GM19239 (cell line): ENCODE measurements at regions not wholly inside any gene's neighbourhood (a gene's known extent, or its start where the extent isn't known, plus 50 kb on each side); places are given as distances from the start of the nearest gene placed in this dataset.
"Not testable (repeated sequence)": the region's sequence is repeated elsewhere in the genome, so short reads cannot be mapped to it uniquely, and the experiment has no call there.

Experiments used
- DNase-seq: peaks from one replicate; pipeline ENCODE4 v3.0.0; 2011; ENCODE audit warnings: low spot score; ENCODE audit not compliant: insufficient read length
- FAIRE-seq: peaks from 2 replicates; lab custom pipeline; 2011; peaks lifted over from hg19 to GRCh38; lab: Jason Lieb, UNC

DNA sequence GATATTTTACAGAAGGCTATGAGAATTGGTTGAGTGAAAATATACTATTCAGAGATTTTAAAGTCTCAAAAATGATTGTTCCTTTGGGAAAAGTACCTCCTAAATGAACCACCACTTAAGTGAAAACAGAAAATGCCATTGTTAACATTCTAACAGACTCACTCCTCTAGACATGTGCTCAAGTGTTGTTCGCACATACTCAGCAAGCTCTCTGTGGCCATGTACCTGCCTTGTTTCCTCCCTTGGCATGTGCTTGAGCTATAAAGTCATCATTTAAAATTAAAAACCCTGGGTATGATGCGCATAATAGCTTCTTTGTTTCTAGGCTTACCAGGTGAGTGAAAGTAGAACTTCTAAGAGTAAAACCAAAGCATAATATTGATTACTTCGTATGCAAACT is 343.2 kb upstream of the VRK2 start:
- no peak for DNase-seq
- FAIRE-seq: no peak

DNA sequence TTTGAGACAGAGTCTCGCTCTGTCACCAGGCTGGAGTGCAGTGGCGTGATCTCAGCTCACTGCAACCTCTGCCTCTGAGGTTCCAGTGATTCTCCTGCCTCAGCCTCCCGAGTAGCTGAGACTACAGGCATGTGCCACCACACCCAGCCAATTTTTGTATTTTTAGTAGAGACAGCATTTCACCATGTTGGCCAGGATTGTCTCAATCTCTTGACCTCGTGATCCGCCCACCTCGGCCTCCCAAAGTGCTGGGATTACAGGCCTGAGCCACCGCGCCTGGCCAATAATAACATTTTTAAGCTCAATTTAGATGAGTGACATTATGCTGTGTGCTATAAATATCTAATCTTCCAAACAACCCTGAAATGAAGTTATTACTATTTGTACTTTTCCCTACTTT is 338.8 kb upstream of the VRK2 start:
- not testable (repeated sequence) for DNase-seq, FAIRE-seq

DNA sequence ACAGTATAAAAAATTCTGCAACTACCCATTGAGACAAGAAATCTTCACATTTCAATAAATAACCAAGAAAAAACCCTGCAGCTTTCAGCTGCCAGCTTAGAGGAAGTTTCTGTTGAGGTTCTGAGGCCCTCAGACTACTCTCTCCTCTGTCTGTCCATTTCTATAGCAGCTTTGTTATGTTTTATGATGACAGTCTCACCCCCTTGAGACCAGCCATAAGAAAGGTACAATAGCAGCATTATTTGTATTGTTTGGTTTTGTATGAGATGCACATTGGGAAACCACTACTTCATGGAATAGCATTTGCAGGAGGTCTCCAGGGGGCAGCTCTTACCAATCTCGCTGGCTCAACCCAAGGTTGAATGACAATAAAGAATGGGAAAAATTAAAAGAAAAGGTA is 334.6 kb upstream of the VRK2 start:
- FAIRE-seq: no peak

DNA sequence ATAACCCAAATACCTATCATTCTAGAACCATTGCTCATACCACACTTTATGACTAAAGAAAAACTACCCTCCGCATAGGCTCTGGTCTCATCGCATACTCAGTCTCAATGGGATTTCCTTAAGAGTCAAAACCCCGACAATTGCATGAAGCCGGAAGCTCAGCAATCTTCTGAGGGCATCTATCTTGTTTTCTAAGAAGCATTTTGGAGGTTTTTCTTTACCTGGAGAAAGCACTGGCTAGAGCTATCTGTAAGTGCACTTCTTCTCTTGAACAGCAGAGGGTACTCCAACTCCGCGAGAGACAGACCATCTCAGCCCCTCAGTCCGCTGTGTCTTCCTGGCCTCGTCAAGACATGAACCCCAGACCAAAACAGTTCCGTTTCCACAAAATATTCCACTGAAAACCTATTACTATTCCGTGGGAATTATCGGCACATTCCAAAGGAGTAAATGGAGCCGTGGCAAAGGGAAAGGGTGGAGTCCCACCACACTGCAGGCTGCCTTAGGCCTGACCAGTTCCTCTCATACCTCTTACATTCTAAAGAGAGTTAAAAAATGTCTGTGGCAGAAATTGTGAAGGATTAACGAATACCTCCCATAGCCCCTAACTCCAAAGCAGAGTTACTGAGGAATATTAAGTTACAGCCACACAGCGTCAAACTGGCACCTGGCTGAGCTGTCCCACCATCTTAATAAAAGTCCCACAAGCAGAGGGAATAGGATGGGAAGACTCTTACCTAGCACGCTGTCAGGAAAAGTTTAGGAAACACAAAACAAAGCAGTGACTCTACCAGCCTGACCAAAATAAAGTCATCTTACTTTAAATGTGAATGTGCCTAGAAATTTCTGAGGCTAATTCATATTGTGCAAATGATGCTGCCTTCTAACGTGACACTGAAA is 325.6 kb upstream of the VRK2 start:
- FAIRE-seq: peak; percentile 92
- peak; percentile 28 for DNase-seq

More for the DNA sequence above, 334.6 kb upstream of the VRK2 start:
- DNase-seq: no peak

DNA sequence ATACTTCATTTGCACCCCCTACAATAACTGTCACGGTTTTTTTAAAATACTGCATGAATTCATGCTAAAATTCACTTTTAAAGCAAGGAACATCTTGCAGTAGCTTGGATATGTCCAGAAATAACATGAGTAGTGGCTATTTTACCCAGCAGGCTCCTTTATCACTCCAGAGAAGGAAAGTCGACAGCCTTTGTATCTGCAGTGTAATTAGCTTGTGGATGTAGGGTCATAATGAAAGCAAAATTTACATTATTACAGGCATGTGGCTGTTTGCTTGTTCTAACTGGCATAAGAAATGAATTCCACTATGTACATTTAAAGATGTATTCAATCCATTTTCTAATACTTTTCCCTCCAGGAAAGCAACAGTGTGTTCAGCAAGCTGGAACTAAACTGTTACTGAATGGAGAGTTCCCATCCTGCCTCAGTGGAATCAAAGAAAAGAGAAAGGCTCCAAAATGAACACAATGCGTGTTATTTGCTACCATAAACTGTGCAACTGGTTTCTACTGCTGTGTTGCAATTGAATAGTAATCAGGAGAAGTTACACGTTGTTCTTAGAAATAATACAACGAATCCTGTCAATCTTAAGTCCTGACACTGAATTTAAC is 321.2 kb upstream of the VRK2 start:
- FAIRE-seq (peak; percentile 37), DNase-seq (no peak)

DNA sequence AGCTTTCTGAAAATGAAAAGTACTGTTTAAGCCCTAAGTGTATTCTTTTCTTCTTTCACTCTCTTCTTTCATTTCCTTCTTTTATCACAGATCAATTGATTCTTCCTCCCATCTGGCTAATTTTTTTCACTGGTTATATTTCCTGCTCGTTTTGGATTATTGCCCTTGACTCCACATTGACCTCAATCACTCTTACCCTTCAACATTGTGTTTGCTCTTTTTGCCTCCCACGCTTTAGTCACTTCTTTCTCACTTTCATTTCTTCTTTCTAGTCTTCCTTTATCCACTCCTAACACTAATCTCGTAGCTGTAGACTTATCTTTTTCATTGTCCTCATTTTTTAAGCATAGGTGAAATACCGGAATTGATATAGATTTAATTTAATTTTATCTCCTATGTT is 320.3 kb upstream of the VRK2 start:
- peak; percentile 73 for FAIRE-seq
- no peak for DNase-seq

DNA sequence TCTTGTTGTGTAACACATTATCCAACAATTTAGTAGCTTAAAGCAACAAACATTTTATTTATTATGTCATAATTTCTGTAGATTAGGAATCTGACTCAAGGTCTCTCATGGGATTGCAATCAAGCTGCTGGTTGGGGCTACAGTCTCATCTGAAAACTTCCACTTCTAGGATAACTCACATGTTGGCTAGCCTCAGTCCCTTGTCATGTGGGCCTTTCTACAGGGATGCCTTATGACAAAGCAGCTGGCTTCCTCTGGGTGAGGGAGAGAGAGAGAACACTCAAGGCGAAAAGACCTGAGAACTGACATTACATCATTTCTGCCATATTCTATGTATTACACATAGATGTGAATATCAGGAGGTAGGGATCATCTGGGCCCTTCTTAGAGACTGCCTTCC is 317.9 kb upstream of the VRK2 start:
- FAIRE-seq: no peak

DNA sequence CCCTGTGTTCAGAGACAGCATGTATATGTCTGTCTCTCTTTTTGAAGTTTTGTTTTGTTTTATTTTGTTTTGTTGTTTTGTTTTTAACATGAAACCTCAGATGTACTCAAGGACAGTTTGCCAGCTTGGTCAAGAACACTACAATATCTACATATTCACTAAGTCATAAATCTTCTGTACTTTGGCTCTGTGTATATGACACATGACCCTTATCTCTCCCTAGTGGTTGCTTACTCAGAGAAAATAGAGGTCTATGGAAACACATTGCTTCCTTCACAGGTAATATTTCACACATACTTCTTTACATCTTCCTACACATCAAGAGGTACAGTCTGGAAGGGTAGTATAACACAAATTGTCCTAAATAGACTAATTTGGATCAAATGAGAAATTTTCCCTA is 312.6 kb upstream of the VRK2 start:
- DNase-seq: no peak
- no peak for FAIRE-seq

More for the DNA sequence above, 317.9 kb upstream of the VRK2 start:
- DNase-seq: no peak

DNA sequence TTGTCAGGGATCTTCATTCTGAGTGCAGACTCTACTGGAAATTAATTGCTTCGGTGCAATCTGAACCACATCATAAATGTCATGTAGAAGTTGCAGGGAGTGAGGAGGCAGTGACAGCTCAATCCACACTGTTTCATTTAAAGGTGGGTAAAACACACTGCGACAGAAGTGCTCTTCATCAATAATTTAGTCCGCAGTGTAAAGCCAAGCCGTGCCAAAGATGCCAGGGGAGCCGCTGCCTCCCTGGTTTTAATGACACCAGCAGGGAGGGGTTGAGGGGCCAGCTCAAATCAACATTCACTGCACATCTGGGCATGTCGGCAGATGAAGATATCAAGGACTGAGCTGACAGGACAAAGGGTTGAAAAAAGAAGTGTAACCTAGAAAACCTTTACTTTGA is 305.7 kb upstream of the VRK2 start:
- DNase-seq (no peak), FAIRE-seq (no peak)

DNA sequence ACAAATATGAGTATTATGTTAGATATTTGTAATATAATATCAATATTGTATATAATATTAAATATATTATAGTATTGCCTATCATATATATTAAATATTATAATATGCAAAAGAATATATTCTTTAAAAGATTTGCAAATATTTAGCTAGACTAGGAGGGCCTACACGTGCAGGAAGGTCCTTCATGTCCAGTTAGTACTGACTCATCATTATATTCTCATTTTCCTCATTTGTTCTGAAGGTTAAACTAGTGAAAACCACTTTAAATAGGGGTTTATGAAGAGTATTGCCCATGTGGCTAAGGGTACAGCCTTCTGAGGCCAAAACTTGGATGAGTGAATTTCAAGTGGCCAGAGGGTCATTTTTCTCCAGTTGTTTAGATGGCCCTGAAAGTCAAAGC is 293.0 kb upstream of the VRK2 start:
- FAIRE-seq (no peak), DNase-seq (no peak)

DNA sequence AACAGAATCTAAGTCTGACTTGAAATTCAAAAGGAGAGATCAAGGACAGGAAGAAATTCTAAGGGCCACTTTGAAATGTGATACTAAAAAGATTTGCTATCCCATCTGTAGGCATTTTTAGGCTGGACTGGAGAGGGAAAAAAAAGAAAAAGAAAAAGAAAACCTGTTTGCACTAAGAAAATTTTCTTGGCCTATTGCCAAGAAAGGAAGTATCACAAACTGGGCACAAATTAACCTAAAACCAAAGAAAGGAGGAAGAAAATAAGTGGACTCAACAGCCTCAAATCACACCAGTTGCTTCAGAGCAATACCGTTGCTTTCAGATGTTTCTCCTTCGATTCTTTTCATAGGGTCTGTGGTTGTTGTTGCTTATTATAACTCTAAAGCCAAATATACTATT is 287.9 kb upstream of the VRK2 start:
- DNase-seq (no peak), FAIRE-seq (no peak)

DNA sequence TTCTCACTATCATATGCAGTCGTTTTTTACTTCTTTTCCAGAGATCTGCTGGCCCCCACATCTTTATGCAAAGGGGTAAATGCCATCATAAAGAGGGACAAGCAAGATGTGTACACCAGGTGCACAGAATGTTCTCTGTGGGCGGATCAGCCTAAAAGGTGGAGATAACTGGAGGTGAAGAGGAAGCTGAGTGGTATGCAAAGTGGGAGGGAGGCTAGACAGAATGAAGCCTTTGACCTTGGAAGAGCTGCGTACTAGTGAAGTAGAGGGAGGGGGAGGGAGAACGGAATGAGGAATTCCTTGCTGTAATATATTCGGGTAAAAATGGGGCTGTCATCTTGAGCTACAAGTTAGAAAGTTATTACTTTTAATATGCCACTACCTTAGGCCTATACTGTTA is 287.5 kb upstream of the VRK2 start:
- FAIRE-seq (peak; percentile 18), DNase-seq (no peak)

DNA sequence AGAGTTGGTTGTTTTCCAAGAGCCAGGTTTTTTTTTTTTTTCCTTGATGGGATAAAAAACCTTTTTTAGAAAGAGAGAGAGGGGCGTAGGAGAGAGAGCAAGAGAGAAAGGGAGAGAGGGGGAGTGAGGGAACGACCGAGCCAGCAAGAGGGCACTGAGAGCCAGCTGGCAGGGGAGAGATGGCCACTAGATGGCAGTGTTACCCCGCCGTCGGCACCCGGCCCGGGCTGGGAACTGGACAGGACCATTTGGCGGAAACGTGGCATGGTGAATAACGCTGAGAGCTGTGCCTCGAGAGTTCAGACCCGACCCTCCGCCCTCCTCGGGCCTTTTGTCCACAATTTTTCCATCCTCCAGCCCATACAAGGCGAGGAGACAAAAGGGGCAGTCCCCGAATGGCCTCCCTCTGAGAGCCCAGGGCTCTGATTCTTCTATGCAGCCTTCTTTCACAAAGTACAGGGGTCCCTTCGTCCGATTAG is 286.7 kb upstream of the VRK2 start:
- FAIRE-seq (peak; percentile 87), DNase-seq (peak; percentile 35)

DNA sequence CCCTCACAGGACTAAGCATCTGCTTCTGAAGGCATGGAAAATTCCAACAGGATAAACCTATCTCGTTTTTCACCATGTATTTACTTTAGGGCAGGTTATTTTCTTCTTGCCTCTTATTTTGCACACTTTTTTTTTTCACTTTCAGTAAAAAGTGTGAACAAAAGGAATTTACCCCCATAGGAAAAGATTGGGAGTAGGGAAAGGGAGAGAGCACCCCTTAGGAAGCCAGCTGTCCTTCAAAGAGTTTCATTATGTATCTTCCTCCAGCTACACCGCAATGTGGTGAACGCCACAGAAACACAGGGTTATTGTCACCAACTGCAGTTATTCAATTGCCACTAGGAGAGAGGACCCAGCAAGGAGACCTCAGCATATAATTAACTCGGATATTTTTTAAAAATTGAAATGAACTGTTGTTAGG is 286.2 kb upstream of the VRK2 start:
- peak; percentile 19 for DNase-seq

DNA sequence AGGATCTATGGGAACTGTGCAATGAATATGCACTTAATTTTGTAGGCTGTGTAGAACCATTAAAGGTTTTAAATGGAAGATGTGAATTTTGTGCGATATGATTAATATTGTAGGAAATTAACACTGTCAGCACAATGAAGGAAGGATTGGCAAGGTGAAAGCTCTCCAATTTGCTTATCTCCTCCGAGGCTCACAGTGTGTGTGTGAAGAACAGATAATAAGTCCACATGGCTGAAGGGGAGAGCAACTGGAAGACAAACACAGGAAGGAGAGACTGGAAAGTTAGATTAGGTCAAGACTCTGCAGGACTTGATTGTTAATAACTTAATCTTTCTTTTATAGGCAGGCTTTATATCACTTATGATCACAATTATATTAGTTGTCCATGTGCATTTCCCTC is 269.7 kb upstream of the VRK2 start:
- FAIRE-seq: no peak
- DNase-seq: no peak

More for the DNA sequence above, 286.2 kb upstream of the VRK2 start:
- FAIRE-seq: peak; percentile 93

DNA sequence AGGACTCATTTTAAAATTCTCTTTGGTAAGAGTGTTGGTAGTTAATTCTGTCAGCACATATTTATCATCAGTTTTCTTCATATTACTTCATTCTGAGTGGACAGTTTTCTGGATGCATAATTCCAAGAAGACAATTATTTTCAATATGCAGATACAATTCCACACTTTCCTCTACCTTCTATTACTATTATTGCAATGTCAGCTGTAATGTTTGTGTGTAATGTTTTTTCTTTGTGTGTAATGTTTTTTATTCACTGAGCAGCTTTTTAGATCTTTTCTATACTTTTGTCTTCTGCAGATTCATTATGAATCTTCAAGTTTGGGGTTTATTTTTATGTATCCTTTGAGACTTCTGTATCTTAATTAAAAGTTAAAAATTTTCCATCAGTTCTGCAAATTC is 264.0 kb upstream of the VRK2 start:
- no peak for DNase-seq
- FAIRE-seq: no peak

DNA sequence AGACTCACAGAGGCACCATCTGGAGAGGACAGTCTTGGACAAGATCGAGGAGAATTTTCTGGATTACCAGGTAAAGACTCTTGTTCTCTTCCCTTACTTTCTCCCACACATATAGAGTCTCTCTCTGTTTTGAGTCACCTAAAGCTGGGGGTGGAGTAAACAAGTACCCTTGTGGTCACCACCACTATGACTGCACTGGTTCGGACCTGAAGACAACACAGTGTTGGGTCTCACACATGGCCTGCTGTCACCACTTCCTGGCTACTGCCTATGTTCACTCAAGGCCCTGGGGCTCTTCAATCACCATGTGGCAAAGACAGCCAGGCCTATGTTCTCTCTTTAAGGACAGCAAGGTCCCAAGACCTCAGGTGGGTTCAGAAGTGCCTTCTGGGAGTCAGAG is 253.3 kb upstream of the VRK2 start:
- FAIRE-seq (no peak), DNase-seq (no peak)

DNA sequence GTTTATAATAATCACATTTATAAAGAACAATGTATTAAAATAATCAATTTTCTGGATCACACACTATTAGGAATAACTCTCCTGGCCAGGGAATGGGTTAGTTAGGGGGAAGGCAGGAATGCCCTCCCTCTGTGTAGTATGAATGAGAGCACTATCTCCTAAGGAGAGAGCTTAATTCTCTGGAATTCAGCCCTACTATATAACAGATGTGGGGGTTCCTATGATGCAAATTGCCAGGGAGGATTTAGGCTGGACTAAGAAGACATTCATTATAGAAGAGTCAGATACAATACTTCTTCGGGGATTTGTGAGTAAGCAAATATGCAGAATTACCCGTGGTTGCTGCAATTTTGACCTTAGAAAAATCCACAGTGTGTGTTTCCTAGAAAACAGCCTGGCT is 250.1 kb upstream of the VRK2 start:
- DNase-seq (no peak), FAIRE-seq (no peak)

DNA sequence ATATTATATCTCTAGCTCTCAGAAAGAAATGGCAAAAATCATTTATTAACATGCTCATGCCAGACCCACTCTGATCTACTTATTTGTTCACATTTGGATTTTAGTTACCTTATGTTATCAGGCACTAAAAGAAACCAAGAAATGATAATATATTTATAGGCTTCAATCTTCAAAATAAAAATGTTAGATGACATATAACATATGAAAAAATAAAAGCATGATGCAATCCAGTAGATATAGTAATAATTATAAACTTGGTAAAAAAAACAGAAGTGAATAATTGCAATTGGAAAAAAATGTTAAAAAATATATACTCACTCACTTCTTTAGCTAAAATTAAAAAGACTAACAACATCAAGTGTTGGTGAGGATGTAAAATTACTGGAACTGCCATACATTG is 248.3 kb upstream of the VRK2 start:
- FAIRE-seq: no peak
- DNase-seq: no peak

DNA sequence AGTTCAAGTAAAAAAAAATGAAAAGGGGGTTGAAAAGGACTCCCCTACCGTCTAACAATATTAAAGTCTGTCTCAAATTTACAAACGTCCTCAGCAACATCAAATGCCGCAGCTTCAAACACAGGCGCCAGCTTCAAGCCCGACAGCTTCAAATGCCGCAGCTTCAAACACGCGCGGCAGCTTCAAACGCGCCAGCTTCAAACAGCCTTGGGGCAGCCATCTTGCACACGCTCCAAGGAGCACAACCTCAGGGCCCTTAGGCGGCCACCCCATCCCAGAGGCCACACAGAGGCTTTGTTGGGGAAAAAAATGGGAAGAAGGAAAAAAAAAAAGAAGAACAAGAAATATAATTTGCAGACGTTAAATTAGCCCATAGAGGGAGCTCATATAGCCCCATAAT is 244.4 kb upstream of the VRK2 start:
- FAIRE-seq (no peak), DNase-seq (no peak)

DNA sequence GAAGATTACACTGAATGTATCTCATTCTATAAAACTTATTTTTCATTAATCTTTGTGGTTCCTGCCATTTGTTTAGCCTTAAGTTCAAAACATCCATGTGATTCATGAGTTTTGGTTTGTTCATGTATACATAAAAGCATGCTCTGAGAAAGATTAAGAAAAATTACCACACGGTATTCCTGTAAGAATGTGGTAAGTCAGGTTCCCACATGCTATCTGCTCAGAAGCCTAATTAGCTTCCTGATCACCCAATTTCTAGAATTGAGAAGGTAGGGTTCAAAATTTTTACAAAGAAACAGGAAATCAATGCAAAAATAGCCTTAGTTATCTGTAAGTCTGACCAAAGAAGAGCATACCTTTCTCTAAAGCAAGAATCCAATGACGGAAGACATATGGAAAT is 241.6 kb upstream of the VRK2 start:
- DNase-seq (no peak), FAIRE-seq (no peak)
